Cardiac fibroblast (primary cell): ENCODE measurements at regions not wholly inside any gene's neighbourhood (a gene's known extent, or its start where the extent isn't known, plus 50 kb on each side); places are given as distances from the start of the nearest gene placed in this dataset.

Experiments
- DNase-seq, 2 donors: peaks; one replicate each; pipeline versions ENCODE4 v3.0.0 to v3.0.0-alpha.2; 2010; ENCODE audit warnings: low read depth in 2 of 2
- H3K4me3 ChIP-seq, 2 donors: replicated peaks in 1 of 2; 1 replicate in 1 of 2; 2 replicates in 1 of 2; pipeline ENCODE4 v1.5.1; 2011; ENCODE audit warnings: low read depth in 2 of 2, low read length in 2 of 2, mild to moderate bottlenecking in 2 of 2, moderate library complexity in 1 of 2
- CTCF ChIP-seq: IDR thresholded peaks from one replicate; pipeline ENCODE4 v1.5.1; 2011; ENCODE audit warnings: low read depth, mild to moderate bottlenecking, low read length, inconsistent platforms

GRCh38 chr3:177483182-177483967 is 286.1 kb upstream of the TBL1XR1 start:
- DNase-seq: no peak
- no peak overlapping the region for H3K4me3 ChIP-seq
- TF ChIP-seq CTCF: peak; percentile 30

GRCh38 chr3:177484206-177484605 is 286.9 kb upstream of the TBL1XR1 start:
- H3K4me3 ChIP-seq: no peak overlapping the region
- peak in 1 of 2 donors; percentile 46 for DNase-seq
- no peak for TF ChIP-seq CTCF

- DNase-seq: peak in 1 of 2 donors; percentile 46
- no peak for TF ChIP-seq CTCF
- no peak overlapping the region for H3K4me3 ChIP-seq
Observed at GRCh38 chr3:177484926-177485325, 287.6 kb upstream of the TBL1XR1 start.

- no peak for TF ChIP-seq CTCF
- DNase-seq: peak in 1 of 2 donors; percentile 64
- H3K4me3 ChIP-seq: no peak overlapping the region
Observed at GRCh38 chr3:177487635-177488186, 290.4 kb upstream of the TBL1XR1 start.

GRCh38 chr3:177488740-177489139 is 291.5 kb upstream of the TBL1XR1 start:
- no peak overlapping the region for H3K4me3 ChIP-seq
- no peak for TF ChIP-seq CTCF
- DNase-seq: peak; percentile 45 to 70

GRCh38 chr3:177490626-177491025 is 293.3 kb upstream of the TBL1XR1 start:
- no peak for DNase-seq
- no peak for TF ChIP-seq CTCF
- no peak overlapping the region for H3K4me3 ChIP-seq
